ENCODE measurements at regions not wholly inside any gene's neighbourhood (a gene's known extent, or its start where the extent isn't known, plus 50 kb on each side); places are given as distances from the start of the nearest gene placed in this dataset.

GRCh38 chr16:85166699-85167588 is 54.7 kb upstream of the CIBAR2 start (continued):
- TF ChIP-seq, protein P1, sequence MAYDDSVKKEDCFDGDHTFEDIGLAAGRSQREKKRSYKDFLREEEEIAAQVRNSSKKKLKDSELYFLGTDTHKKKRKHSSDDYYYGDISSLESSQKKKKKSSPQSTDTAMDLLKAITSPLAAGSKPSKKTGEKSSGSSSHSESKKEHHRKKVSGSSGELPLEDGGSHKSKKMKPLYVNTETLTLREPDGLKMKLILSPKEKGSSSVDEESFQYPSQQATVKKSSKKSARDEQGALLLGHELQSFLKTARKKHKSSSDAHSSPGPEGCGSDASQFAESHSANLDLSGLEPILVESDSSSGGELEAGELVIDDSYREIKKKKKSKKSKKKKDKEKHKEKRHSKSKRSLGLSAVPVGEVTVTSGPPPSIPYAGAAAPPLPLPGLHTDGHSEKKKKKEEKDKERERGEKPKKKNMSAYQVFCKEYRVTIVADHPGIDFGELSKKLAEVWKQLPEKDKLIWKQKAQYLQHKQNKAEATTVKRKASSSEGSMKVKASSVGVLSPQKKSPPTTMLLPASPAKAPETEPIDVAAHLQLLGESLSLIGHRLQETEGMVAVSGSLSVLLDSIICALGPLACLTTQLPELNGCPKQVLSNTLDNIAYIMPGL (CRISPR knock-in tag; IDR thresholded peaks at IDR 0.05; ENCODE audit: borderline replicate concordance in 1 of 2, low read depth in 1 of 2) = no peak; a peak in 2 of 4 replicates
- peak; percentile 62; the same call in 1 of the 2 replicates for TF ChIP-seq NR2F6 (IDR thresholded peaks at IDR 0.05)
- TF ChIP-seq NR2F6 (CRISPR knock-in tag; IDR thresholded peaks at IDR 0.05) = peak; percentile 73
- TF ChIP-seq MTA1 (CRISPR knock-in tag; IDR thresholded peaks at IDR 0.05; ENCODE audit: borderline replicate concordance) = peak; percentile 94; the same call in 1 of the 2 replicates
- no peak for TF ChIP-seq ZNF879 (CRISPR knock-in tag; IDR thresholded peaks at IDR 0.05)
- peak; percentile 60 for TF ChIP-seq ZFX (CRISPR knock-in tag; IDR thresholded peaks at IDR 0.05; ENCODE audit: low read depth)
- peak; percentile 63 for TF ChIP-seq ZFY (CRISPR knock-in tag; IDR thresholded peaks at IDR 0.05)
- TF ChIP-seq, protein P2, sequence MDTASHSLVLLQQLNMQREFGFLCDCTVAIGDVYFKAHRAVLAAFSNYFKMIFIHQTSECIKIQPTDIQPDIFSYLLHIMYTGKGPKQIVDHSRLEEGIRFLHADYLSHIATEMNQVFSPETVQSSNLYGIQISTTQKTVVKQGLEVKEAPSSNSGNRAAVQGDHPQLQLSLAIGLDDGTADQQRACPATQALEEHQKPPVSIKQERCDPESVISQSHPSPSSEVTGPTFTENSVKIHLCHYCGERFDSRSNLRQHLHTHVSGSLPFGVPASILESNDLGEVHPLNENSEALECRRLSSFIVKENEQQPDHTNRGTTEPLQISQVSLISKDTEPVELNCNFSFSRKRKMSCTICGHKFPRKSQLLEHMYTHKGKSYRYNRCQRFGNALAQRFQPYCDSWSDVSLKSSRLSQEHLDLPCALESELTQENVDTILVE (CRISPR knock-in tag; IDR thresholded peaks at IDR 0.05) = peak; percentile 12; the same call in 1 of the 2 replicates
- 0 out of 2 replicates have a peak, but pooled peaks have one; percentile 71 for TF ChIP-seq ZNF225 (CRISPR knock-in tag; IDR thresholded peaks at IDR 0.05)
- peak; percentile 92; the same call in 1 of the 2 replicates for TF ChIP-seq ZNF292 (CRISPR knock-in tag; IDR thresholded peaks at IDR 0.05; ENCODE audit: borderline replicate concordance, low read depth)
- TF ChIP-seq ZFP36L2 (CRISPR knock-in tag; IDR thresholded peaks at IDR 0.05) = no peak
- no peak for TF ChIP-seq SOX6 (IDR thresholded peaks at IDR 0.05)
- TF ChIP-seq SOX6 (CRISPR knock-in tag; IDR thresholded peaks at IDR 0.05) = peak; percentile 56
- no peak for TF ChIP-seq CERS6 (CRISPR knock-in tag; IDR thresholded peaks at IDR 0.05)
- TF ChIP-seq ZNF230 (CRISPR knock-in tag; IDR thresholded peaks at IDR 0.05) = peak; percentile 24
- no peak for TF ChIP-seq LCORL (IDR thresholded peaks at IDR 0.05)
- peak; percentile 93; the same call in 1 of the 2 replicates for TF ChIP-seq LCORL (CRISPR knock-in tag; IDR thresholded peaks at IDR 0.05)
- no peak for TF ChIP-seq HNRNPUL1 (IDR thresholded peaks at IDR 0.05; ENCODE audit: low read depth, low read length)
- TF ChIP-seq ATAD3A (CRISPR knock-in tag; IDR thresholded peaks at IDR 0.05) = no peak
- 0 out of 2 replicates have a peak, but pooled peaks have one; percentile 38 for TF ChIP-seq ZNF790 (CRISPR knock-in tag; IDR thresholded peaks at IDR 0.05; ENCODE audit: borderline replicate concordance)
- peak; percentile 59; the same call in 1 of the 2 replicates for TF ChIP-seq ZSCAN31 (CRISPR knock-in tag; IDR thresholded peaks at IDR 0.05; ENCODE audit: low read depth)
